Activated T-cell treated with anti-CD3 and anti-CD28 coated beads, Interleukin-2, amount 50 U/mL, for 72 hours (primary cell): ENCODE measurements at regions not wholly inside any gene's neighbourhood (a gene's known extent, or its start where the extent isn't known, plus 50 kb on each side); places are given as distances from the start of the nearest gene placed in this dataset.

Experiments used
- ATAC-seq, 2 donors: fragments of 150-1000 bp; cut with Tn5 transposase; replicated peaks in 1 of 2; 2 replicates each; pipeline ENCODE4 v1.10.0; 2021; ENCODE audit warnings: moderate library complexity in 2 of 2, mild to moderate bottlenecking in 1 of 2
- DNase-seq, 2 donors: peaks; one replicate each; pipeline ENCODE4 v3.0.0; 2021 to 2022; ENCODE audit warnings: mixed read lengths in 1 of 2
- H3K27ac Mint-ChIP-seq: one replicate; pipeline ENCODE4 v1.8.0; 2022; ENCODE audit warnings: mild to moderate bottlenecking, moderate library complexity, mixed read lengths
- H3K27me3 Mint-ChIP-seq: one replicate; pipeline ENCODE4 v1.8.0; 2022; ENCODE audit warnings: low read depth, mixed read lengths
- H3K36me3 Mint-ChIP-seq, 2 donors: one replicate each; pipeline ENCODE4 v1.8.0; 2022; ENCODE audit warnings: mixed read lengths in 2 of 2, mild to moderate bottlenecking in 1 of 2; ENCODE audit not compliant: insufficient read depth in 2 of 2
- H3K4me1 Mint-ChIP-seq: one replicate; pipeline ENCODE4 v1.8.0; 2022; ENCODE audit warnings: low read depth, mixed read lengths
- H3K4me3 Mint-ChIP-seq, 2 donors: one replicate each; pipeline ENCODE4 v1.8.0; 2022; ENCODE audit warnings: mild to moderate bottlenecking in 2 of 2, mixed read lengths in 2 of 2, moderate library complexity in 2 of 2
- H3K9me3 Mint-ChIP-seq, 2 donors: one replicate each; pipeline ENCODE4 v1.8.0; 2022; ENCODE audit warnings: mixed read lengths in 2 of 2

DNA sequence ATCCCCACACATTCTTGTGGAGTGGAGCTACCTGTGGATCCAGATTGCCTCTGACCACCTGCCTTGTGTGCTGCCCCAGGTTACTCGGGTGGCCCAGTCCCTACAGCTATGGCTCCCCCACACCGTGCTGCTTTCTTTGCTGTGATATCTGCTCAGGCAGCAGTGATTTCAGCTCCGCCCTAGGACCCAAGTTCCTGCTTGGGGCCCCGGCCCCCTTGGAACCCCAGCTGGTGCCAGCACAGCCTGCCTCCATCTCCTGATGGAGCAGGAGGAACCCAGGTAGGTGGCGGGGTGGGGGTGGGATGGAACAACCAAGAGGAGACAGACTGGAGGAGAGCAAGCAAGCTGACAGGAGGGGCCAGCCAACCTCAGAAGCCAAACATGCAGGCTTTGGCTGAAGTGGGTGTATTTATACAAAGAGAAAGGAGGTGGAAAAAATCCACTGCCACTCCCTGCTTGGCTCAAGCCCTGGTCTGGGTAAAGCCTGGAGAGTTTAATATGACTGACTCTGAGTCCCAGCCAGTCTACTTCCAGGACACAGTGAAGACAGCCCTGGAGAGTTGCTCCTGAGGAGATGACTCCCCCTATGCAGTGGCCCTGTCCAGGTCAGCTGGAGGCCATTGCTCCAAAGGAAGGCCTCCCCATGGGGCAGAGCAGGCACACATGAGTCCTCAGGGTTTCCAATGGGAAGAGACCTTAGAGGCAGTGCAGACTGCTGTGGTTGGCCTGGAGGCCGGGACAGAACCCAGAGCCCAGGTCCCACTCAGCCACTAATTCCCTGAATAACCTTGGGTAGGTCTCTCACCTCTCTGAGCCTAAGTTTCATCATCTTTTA, 197.1 kb upstream of the MAMLD1 start:
- ATAC-seq (no peak), DNase-seq (no peak)
- no peaks in the 10 kb centered on the region for H3K36me3 Mint-ChIP-seq
- no peak overlapping the region for H3K27ac Mint-ChIP-seq
- H3K9me3 Mint-ChIP-seq = no peaks in the 10 kb centered on the region
- H3K27me3 Mint-ChIP-seq = no peaks in the 10 kb centered on the region
- no peaks in the 10 kb centered on the region for H3K4me1 Mint-ChIP-seq
- H3K4me3 Mint-ChIP-seq = no peak overlapping the region

DNA sequence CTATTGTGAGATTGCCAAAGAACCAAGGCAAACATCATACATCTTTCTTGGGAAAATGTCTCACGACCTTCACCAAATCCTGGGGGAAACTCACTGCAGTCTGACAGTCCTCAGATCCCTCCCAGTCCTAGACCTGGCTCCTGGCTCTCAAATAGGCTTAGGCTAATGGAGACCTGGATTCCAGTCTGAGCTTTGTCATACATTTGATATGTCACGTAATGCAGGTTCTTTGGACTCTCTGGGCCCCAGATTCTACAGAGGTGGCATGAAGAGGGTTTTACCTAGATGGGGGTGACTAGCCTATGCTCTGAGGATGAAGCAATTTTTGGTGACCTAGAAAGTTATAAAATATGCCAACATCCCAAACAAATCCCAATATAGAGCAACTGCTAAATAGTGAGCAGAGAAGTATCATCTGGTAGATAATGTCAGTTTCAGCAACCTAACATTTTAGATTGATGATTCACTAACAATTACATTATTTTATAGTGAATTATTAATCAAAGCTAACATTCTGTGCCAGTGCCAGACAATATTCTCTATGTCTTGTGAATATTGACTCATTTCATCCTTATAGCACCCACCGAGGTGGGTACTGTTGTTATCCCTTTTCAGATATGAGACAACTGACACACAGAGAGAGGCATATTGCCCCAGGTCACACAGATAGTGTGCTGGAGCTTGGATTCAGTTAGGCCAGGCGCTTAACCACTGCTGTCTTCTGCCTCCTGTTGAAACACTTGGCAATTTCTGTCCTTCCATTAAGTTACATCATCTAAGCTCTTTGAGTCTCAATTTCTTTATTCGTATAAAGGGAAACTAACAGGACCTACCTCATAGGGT, 195.4 kb upstream of the MAMLD1 start:
- Mint-ChIP-seq H3K4me3 (no peak overlapping the region), H3K9me3 (no peaks in the 10 kb centered on the region), H3K36me3 (no peaks in the 10 kb centered on the region), H3K4me1 (no peaks in the 10 kb centered on the region), H3K27me3 (no peaks in the 10 kb centered on the region), H3K27ac (no peak overlapping the region)
- no peak for DNase-seq
- ATAC-seq = no peak

DNA sequence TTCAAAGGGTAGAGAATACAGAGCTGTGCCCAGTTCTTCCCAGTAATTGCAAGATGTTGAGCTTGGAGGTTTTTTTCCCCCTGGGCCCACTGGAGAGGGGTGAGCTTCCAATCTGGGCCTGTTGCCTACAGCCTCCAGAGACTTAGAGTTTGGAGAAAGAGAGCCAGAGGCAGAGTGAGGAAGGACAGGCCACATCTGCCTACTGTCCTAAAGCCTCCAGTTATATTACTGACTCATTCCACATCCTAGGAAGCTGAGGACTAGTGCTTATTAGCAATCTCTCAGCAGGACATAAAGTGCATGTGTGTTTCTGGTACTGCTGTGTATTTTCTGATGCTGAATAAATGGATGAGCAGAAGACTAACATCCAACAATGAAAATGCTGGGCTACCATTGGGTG, 181.0 kb upstream of the MAMLD1 start:
- ATAC-seq = no peak

DNA sequence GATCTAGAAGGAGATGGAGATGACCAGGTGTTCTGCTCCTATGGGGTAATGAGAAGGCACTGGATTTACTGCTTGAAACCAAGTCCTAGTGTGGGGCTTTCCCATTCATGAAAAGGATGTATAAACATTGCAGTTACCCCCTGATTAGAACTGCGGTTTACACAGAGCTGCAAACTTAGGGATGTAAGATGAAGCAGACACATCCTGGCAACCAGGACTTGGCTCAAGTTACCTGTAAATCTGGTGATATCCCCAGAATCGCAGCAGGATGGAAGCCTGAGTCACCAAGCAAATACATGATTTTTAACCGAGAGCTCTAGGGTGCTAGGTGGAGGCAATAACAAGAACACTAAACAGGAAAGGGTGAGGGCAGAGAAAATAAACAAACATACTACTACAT, 178.6 kb upstream of the MAMLD1 start:
- ATAC-seq (no peak), DNase-seq (no peak)
- no peaks in the 10 kb centered on the region for H3K9me3 Mint-ChIP-seq
- H3K36me3 Mint-ChIP-seq = peaks cover 0 to 2% of the 10 kb centered on the region in 2 donors
- H3K27ac Mint-ChIP-seq = no peak overlapping the region
- H3K4me3 Mint-ChIP-seq = no peak overlapping the region
- peaks cover 55% of the 10 kb centered on the region for H3K27me3 Mint-ChIP-seq
- H3K4me1 Mint-ChIP-seq = no peaks in the 10 kb centered on the region

More for the DNA sequence above, 181.0 kb upstream of the MAMLD1 start:
- no peak overlapping the region for H3K4me3 Mint-ChIP-seq
- H3K27me3 Mint-ChIP-seq = peaks cover 53% of the 10 kb centered on the region
- H3K9me3 Mint-ChIP-seq = peaks cover 0 to 3% of the 10 kb centered on the region in 2 donors
- no peak for DNase-seq
- H3K4me1 Mint-ChIP-seq = no peaks in the 10 kb centered on the region
- H3K36me3 Mint-ChIP-seq = peaks cover 3% of the 10 kb centered on the region in 2 donors
- H3K27ac Mint-ChIP-seq = no peak overlapping the region

DNA sequence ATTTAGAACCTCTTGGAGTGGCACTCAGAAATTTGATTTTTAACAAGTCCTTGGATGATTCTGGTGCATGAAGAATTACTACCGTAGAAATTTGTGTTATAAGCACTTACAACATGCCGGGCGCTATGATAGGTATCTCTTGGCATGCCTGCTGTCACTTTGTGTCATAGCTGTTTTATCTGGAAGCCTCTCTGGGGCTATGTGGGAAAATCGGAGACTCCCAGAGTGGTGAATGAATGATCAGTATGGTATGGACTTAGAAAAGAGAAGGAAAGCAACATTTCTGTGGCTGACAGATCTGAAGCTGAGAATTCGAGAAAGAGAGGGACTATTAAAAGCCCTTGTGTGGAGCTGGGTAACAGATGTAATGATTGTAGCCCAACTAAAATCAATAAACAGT, 177.4 kb upstream of the MAMLD1 start:
- Mint-ChIP-seq H3K4me1 (no peaks in the 10 kb centered on the region), H3K9me3 (no peaks in the 10 kb centered on the region), H3K36me3 (no peaks in the 10 kb centered on the region), H3K27ac (no peak overlapping the region), H3K4me3 (no peak overlapping the region), H3K27me3 (peaks cover 57% of the 10 kb centered on the region)
- no peak for ATAC-seq
- DNase-seq = no peak

DNA sequence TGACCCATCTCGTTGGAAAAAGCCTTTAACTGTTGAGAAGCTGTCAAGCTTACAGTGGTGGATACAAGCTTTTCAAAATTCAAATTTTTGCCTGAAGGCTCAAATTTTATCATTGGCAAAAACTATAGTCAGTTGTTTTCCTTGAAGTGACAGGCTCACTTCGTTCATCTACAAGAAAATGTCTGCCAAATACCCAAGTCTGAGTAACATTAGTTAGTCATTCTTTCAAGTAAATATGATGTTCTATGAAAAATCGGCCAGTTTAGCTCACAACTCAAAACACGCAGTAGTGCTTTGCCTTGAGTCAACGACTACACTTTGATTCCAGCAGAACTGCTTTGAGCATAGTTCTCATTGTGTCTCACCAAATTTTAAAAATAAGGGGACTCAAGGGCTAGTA, 170.3 kb upstream of the MAMLD1 start:
- no peaks in the 10 kb centered on the region for H3K36me3 Mint-ChIP-seq
- H3K4me1 Mint-ChIP-seq = no peaks in the 10 kb centered on the region
- no peak overlapping the region for H3K4me3 Mint-ChIP-seq
- no peaks in the 10 kb centered on the region for H3K9me3 Mint-ChIP-seq
- DNase-seq (no peak), ATAC-seq (no peak)
- H3K27me3 Mint-ChIP-seq = peaks cover 10% of the 10 kb centered on the region
- H3K27ac Mint-ChIP-seq = no peak overlapping the region

DNA sequence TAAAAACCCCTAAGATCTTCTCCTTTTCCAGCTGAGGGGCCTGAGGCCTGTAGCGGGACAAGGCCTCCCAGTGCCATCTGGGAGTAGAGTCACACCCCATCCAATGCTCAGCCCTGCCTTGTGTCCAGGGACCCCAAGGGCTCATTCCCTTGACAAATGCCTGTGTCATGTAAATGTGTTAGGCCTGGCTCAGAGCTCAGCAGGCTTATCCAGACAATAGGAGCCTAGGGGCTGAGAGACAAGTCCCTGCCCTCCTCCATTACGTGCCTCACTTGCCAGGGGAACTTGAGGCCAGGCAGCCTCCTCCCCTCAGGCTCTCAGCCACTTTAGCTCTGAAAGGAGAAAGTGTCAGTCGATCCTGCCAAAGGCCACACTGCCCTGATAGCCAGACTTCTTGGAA, 166.8 kb upstream of the MAMLD1 start:
- Mint-ChIP-seq H3K36me3 (no peaks in the 10 kb centered on the region), H3K4me3 (no peak overlapping the region), H3K27ac (no peak overlapping the region), H3K9me3 (no peaks in the 10 kb centered on the region), H3K27me3 (no peaks in the 10 kb centered on the region), H3K4me1 (peaks cover 15% of the 10 kb centered on the region)
- ATAC-seq (no peak), DNase-seq (no peak)

DNA sequence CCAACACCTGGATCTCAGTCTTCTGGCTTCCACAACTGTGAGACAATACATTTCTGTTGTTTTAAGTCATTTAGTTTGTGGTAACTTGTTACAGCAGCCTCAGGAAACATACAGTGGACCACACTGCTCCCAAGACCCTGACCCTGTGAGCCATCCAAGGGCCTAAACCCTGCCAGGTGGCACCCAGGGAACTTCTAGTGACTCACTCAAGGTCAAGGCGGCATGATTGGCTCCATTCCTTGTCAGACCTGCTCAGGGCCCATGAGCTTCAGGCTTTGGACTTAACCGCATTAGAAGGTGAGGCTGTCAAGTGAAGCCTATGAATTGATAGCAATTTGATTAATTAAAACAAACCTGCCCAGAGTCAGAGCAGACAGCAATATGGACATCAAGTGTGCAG, 165.7 kb upstream of the MAMLD1 start:
- no peak for DNase-seq
- Mint-ChIP-seq H3K4me3 (no peak overlapping the region), H3K4me1 (peaks cover 17% of the 10 kb centered on the region), H3K27ac (no peak overlapping the region), H3K9me3 (no peaks in the 10 kb centered on the region), H3K27me3 (no peaks in the 10 kb centered on the region), H3K36me3 (no peaks in the 10 kb centered on the region)
- no peak for ATAC-seq

DNA sequence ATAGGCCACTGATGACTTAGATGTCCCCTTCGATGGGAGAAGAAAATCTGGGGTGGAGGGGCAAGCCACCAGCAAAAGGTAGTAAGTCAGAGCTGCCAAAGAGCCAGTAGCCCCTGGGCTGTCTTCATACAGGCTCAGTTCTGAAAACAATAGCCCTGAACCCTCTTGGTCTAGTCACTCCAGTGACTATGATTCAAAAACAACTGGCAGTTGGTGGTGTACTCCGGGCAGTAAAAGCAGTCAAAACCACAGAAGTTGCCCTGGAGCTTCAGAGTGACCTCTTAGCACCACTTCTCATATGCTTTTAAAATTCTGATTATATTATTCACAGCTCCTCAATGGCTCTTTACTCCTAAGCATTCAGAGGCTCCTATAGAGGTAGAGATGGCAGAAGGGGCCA, 164.3 kb upstream of the MAMLD1 start:
- Mint-ChIP-seq H3K27me3 (no peaks in the 10 kb centered on the region), H3K36me3 (no peaks in the 10 kb centered on the region), H3K4me1 (peaks cover 17% of the 10 kb centered on the region), H3K27ac (no peak overlapping the region), H3K4me3 (no peak overlapping the region), H3K9me3 (no peaks in the 10 kb centered on the region)
- ATAC-seq (no peak), DNase-seq (no peak)

DNA sequence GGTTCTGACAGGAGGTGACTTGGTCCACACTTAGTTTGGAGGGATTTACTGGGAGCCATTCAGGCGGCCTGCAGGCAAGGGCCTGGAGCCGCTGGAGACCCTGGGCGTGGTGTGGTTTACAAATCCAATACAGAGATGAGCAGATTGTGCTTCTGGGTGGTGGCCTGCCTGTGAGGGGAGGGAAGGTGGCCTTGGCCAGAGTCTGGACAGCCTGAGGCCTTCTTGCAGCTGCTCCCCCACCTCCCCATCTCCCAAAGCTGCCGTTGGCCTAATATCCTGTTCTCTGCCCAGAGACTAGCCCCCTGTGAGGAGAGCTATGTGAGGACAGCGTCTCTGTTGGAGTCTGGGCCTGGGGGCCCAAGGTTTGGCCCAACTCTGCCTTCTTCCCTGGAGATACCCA, 163.9 kb upstream of the MAMLD1 start:
- Mint-ChIP-seq H3K9me3 (no peaks in the 10 kb centered on the region), H3K27ac (no peak overlapping the region), H3K27me3 (no peaks in the 10 kb centered on the region), H3K36me3 (no peaks in the 10 kb centered on the region), H3K4me3 (no peak overlapping the region), H3K4me1 (peaks cover 17% of the 10 kb centered on the region)
- no peak for DNase-seq
- ATAC-seq = no peak

DNA sequence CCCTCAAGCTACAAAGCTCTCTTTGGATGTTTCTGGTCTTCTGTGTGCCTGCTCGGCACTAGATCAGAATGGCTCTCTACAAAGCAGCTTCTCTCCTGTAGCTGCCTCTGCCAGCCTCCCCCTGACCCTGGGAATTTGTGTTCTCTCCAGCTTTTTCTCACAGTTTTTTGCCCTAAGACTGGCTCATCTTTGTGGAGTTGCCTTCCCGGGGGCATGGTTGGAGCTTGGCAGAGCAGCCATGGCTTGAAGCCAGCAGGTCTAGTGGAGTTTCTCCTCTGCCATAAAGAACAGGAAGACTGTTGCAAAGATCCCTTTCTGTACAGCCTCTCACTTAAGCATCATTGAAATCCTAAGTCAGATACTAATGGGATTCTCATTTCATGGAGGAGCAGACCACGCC, 163.3 kb upstream of the MAMLD1 start:
- DNase-seq (no peak), ATAC-seq (no peak)
- Mint-ChIP-seq H3K27me3 (no peaks in the 10 kb centered on the region), H3K4me1 (peaks cover 17% of the 10 kb centered on the region), H3K36me3 (no peaks in the 10 kb centered on the region), H3K4me3 (no peak overlapping the region), H3K9me3 (no peaks in the 10 kb centered on the region), H3K27ac (no peak overlapping the region)

DNA sequence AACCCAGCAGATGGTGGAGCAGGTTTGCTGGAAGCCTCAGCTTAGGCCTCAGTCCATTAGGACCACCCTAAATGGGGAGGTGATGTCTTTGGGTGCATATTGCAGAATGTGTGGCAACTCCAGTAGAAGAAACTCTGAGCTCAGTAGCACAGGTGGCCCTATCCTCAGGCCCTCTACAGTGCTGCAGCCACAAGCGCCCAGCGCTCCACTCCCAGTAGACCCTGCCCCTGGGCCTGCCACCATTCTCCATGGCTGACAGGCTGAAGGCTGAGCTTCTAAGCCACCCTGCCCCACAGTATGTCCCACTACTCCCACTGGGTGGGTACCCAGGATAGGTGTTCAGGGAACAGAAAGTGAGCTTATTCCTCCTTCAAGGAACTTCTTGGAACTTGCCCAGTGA, 162.8 kb upstream of the MAMLD1 start:
- ATAC-seq = no peak
- Mint-ChIP-seq H3K4me3 (no peak overlapping the region), H3K4me1 (peaks cover 17% of the 10 kb centered on the region), H3K9me3 (no peaks in the 10 kb centered on the region), H3K27ac (no peak overlapping the region), H3K27me3 (peaks cover under 1% of the 10 kb centered on the region), H3K36me3 (no peaks in the 10 kb centered on the region)
- DNase-seq = no peak

DNA sequence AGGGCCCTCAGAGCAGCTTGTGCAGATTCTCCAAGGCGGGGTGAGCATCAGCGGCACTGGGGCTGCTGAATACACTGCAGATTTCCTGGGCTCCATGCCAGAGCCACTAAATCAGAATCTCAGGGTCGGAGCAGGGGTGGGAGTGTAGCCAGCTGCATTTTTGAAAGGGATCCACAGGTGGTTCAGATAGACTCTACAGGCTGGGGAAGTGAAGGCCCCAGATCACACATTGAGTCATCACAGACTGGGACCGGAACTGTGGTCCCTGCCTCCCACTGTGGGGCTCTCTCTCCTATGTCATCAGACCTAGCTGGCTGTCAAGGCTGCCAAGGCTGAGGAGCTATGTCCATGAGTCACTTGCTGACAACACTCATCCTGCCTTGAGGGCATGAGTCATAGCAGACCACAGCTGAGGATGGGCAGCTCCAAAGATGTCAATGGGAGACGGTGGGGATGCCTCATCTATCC, 162.3 kb upstream of the MAMLD1 start:
- peaks cover 5% of the 10 kb centered on the region for H3K27me3 Mint-ChIP-seq
- H3K9me3 Mint-ChIP-seq = no peaks in the 10 kb centered on the region
- H3K4me3 Mint-ChIP-seq = peak overlapping the region in 1 of 2 donors; percentile 13
- H3K36me3 Mint-ChIP-seq = no peaks in the 10 kb centered on the region
- peaks cover 17% of the 10 kb centered on the region for H3K4me1 Mint-ChIP-seq
- ATAC-seq (peak; percentile 99 to 100), DNase-seq (peak; percentile 71 to 84)
- H3K27ac Mint-ChIP-seq = no peak overlapping the region
